ENCODE measurements at regions not wholly inside any gene's neighbourhood (a gene's known extent, or its start where the extent isn't known, plus 50 kb on each side); places are given as distances from the start of the nearest gene placed in this dataset.

DNA sequence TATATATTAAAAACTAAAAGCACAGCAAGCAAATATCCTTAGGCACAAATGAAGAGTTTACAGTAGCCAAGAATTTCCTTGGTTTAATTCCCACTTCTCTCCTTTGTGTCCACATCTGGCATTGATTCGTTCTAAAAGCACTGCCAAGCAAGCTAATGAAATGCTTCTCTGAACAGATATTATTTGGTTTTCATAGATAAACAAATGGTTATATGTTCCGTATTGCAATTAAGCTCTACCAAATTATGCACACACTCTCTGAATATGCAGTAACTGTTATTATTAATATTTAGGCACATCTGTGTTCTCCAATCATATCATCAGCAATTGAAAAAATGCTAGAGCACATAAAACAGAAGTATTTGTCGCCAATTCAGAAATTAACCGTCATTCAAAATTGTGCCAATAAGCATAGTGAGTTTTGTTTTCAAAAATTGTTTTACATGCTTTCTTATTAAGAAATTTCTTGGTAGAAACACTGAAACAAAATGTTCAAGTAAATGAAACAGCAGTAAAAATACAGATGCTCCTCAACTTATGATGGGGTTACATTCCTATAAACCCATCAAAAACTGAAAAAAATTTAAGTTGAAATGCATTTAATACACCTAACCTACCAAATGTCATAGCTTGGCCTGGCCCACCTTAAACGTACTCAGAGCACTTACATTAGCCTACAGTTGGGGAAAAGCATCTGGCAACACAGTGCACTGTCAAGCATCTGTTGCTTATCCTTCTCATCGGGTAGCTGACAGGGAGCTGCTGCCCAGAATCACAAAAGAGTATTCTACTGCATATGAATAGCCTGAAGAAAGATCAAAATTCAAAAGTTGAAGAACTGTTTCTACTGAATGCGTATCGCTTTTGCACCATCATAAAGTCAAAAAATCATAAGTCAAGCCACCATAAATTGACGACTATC is 2134.7 kb downstream of the PCDH9 start:
- no peak overlapping the region for H3K4me3 ChIP-seq
- H4K20me1 ChIP-seq = no peaks in the 10 kb centered on the region
- no peak overlapping the region for H3K4me2 ChIP-seq
- no peaks in the 10 kb centered on the region for H3K36me3 ChIP-seq
- no peak for TF ChIP-seq Cebpa-rat (IDR thresholded peaks at IDR 0.05)
- peaks cover 7% of the 10 kb centered on the region; the same call in 1 of the 2 replicates for H3K9me3 ChIP-seq
- H3K4me1 ChIP-seq = no peaks in the 10 kb centered on the region
- H3K27ac ChIP-seq = no peak overlapping the region
- no peaks in the 10 kb centered on the region for H3K27me3 ChIP-seq
- H3K9ac ChIP-seq = no peak overlapping the region

DNA sequence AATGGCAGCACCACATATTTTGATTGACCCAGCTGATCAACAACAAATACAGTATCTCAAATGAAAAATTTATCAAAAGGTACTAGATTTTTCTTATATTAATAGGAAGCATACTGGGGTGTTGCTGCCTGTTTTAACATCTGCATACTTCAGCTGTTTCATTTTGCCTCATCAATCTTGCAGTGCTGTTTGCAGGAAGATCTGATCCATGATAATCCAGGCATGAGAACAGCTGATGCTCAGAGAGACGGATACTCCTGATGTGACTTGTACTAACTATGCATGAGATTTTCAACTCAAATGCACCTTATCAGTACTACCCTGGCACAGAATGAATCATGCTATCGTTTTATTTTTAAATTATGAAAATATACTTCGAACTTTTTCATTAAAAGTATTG is 2136.8 kb downstream of the PCDH9 start:
- Histone ChIP-seq H3K27ac (no peak overlapping the region), H3K4me2 (no peak overlapping the region), H3K4me1 (no peaks in the 10 kb centered on the region), H3K4me3 (no peak overlapping the region), H3K36me3 (no peaks in the 10 kb centered on the region), H3K27me3 (no peaks in the 10 kb centered on the region), H3K9ac (no peak overlapping the region), H3K9me3 (peaks cover 7% of the 10 kb centered on the region; the same call in 1 of the 2 replicates), H4K20me1 (no peaks in the 10 kb centered on the region)
- TF ChIP-seq Cebpa-rat (IDR thresholded peaks at IDR 0.05) = no peak

DNA sequence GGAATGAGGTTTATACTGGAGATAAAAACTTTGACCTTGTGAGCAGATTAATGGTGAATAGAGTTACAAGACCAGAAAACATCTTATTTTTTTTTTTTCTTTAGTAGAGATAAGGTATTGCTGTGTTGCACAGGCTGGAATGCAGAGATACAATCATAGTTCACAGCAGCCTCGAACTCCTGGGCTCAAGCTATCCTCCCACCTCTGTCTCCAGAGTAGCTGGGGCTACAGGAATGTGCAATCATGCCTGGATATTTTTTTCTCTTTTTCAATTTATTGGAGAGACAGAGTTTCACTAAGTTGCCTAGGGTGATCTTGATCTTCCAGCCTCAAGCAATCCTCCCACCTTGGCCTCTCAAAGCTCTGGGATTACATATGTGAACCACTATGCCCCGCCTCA is 2139.1 kb downstream of the PCDH9 start:
- no peak for TF ChIP-seq Cebpa-rat (IDR thresholded peaks at IDR 0.05)
- Histone ChIP-seq H3K36me3 (no peaks in the 10 kb centered on the region), H3K4me2 (no peak overlapping the region), H3K9me3 (peaks cover 7% of the 10 kb centered on the region; the same call in 1 of the 2 replicates), H3K27ac (no peak overlapping the region), H3K4me3 (no peak overlapping the region), H3K9ac (no peak overlapping the region), H3K4me1 (no peaks in the 10 kb centered on the region), H4K20me1 (no peaks in the 10 kb centered on the region), H3K27me3 (no peaks in the 10 kb centered on the region)

DNA sequence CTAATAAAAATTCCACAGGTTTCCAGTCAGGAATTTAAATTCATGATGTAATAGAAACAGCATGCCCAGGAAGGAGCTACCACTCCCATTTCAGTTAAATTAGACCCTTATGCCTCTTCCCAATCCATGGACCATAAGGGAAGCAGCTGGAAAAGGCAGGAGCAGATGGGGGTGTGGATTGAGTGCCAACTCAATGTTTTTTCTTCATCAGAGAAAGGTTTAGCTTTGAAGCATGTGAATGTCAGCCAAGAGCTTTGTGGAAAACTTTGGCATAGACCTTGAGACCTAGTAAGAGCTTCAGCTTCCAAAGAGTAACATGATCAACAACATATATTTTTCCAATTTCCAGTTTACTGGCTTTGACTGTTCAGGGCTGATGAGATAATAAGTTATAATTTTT is 2139.9 kb downstream of the PCDH9 start:
- Histone ChIP-seq H3K4me3 (no peak overlapping the region), H3K9me3 (peaks cover 7% of the 10 kb centered on the region; the same call in 1 of the 2 replicates), H3K4me2 (no peak overlapping the region), H3K27ac (no peak overlapping the region), H3K27me3 (no peaks in the 10 kb centered on the region), H4K20me1 (no peaks in the 10 kb centered on the region), H3K9ac (no peak overlapping the region), H3K4me1 (no peaks in the 10 kb centered on the region), H3K36me3 (no peaks in the 10 kb centered on the region)
- TF ChIP-seq Cebpa-rat (IDR thresholded peaks at IDR 0.05) = no peak

DNA sequence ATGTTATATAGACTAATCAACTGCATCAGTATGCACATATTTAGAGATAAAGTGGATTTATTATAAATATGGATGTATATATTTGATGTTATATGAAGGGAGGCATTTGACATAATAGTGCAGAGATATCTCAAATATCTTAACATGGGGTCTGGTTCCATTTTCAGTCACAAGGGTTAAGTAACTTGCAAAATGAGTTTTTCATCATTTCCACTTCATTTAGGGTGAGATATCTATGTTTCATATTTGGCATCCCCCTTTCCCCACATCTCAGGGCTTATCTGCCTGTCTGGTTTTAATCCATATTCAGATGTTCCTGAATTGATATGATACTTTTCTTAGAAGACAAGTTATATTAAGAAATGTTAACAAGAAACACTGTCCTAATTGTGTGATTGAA is 2141.2 kb downstream of the PCDH9 start:
- no peak overlapping the region for H3K4me3 ChIP-seq
- H3K4me1 ChIP-seq = no peaks in the 10 kb centered on the region
- H3K9me3 ChIP-seq = peaks cover 7% of the 10 kb centered on the region; the same call in 1 of the 2 replicates
- H3K9ac ChIP-seq = no peak overlapping the region
- no peak overlapping the region for H3K27ac ChIP-seq
- TF ChIP-seq Cebpa-rat (IDR thresholded peaks at IDR 0.05) = no peak
- H3K27me3 ChIP-seq = no peaks in the 10 kb centered on the region
- no peaks in the 10 kb centered on the region for H4K20me1 ChIP-seq
- H3K36me3 ChIP-seq = no peaks in the 10 kb centered on the region
- no peak overlapping the region for H3K4me2 ChIP-seq

DNA sequence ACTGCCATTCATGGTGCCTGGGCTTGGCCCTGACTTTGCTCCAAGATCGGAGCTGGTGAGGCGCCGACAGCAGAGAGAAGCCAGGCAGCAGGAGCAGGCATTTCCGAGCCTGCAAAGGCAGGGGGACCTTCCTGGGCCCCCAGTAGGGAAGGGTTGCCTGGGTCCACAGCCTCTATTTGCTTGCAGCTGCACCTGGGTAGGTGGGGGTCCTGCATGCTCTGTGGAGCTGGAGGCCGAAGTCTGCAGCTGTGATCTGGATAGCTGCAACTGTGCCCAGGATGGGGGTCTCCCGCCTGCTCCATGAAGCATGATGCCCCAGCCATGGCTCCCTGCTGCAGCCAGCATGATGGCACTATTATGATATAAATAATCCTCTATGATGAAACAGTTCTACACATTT is 2144.2 kb downstream of the PCDH9 start:
- H3K9me3 ChIP-seq = no peaks in the 10 kb centered on the region
- TF ChIP-seq Cebpa-rat (IDR thresholded peaks at IDR 0.05) = no peak
- H3K4me2 ChIP-seq = no peak overlapping the region
- no peaks in the 10 kb centered on the region for H3K4me1 ChIP-seq
- H3K36me3 ChIP-seq = no peaks in the 10 kb centered on the region
- H3K27me3 ChIP-seq = no peaks in the 10 kb centered on the region
- no peak overlapping the region for H3K9ac ChIP-seq
- H3K27ac ChIP-seq = no peak overlapping the region
- H4K20me1 ChIP-seq = no peaks in the 10 kb centered on the region
- no peak overlapping the region for H3K4me3 ChIP-seq

DNA sequence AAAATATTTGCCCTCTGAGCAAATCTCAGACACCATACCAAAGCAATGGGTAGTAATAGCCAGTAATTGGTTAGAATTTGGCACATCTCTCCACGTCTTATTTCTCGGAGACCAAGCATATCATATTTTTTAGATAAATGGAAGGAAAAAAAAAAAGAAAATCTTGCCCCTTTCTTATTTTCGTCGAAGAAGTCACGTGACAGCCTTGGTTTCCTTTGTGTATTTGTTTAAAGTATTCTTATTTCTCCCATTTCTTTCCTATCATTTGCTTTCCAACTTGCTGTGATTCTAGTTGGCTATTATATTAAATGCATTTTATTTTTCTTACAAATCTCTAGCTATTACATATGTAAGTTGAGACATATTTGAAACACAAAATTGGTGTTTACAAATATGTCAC is 2155.9 kb downstream of the PCDH9 start:
- Histone ChIP-seq H3K27ac (no peak overlapping the region), H3K4me1 (no peaks in the 10 kb centered on the region), H3K4me2 (no peak overlapping the region), H3K27me3 (no peaks in the 10 kb centered on the region), H3K36me3 (no peaks in the 10 kb centered on the region), H3K9ac (no peak overlapping the region), H4K20me1 (no peaks in the 10 kb centered on the region), H3K9me3 (no peaks in the 10 kb centered on the region), H3K4me3 (no peak overlapping the region)
- no peak for TF ChIP-seq Cebpa-rat (IDR thresholded peaks at IDR 0.05)

DNA sequence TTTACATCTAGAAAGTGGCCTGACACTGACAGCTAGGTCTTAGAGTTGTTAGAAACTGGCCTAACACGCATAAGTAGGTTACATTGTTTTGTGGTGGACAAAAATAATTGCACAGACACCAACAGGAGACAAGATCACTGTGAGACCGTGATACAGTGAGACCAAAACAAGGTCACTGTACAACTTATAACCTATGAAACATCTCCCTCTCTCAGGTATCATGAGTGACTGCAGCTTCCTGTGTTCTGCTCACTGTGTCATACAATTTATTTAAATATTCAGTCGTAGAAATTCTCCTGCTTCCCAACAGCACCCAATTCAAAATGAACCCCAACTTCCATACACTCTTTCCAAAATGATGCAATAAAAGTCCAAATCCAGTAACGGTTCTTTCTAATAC is 2165.2 kb downstream of the PCDH9 start:
- Histone ChIP-seq H3K27me3 (no peaks in the 10 kb centered on the region), H3K9ac (no peak overlapping the region), H3K36me3 (no peaks in the 10 kb centered on the region), H3K4me1 (no peaks in the 10 kb centered on the region), H3K4me2 (no peak overlapping the region), H3K27ac (no peak overlapping the region), H3K9me3 (no peaks in the 10 kb centered on the region), H3K4me3 (no peak overlapping the region), H4K20me1 (no peaks in the 10 kb centered on the region)
- no peak for TF ChIP-seq Cebpa-rat (IDR thresholded peaks at IDR 0.05)

DNA sequence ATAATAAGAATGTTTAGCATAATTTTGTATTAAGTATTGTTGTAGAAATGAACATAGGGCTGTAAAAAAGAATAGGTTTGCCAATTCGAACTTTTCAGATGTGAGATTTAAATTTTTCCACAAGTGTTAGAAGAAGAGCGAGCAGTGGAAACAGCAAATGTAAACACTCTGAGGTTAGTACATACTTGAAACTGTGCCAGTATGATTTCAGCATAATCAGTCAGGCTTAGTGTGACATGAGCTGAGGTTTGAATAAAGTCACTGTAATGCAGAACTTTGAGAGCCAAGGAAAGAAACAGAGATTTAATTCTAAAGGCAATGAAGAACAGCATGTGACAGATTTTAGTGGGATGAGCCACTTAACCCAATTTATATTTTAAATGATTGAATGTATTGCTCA is 2166.4 kb downstream of the PCDH9 start:
- no peak overlapping the region for H3K4me2 ChIP-seq
- TF ChIP-seq Cebpa-rat (IDR thresholded peaks at IDR 0.05) = no peak
- H3K9ac ChIP-seq = no peak overlapping the region
- H3K9me3 ChIP-seq = no peaks in the 10 kb centered on the region
- no peak overlapping the region for H3K4me3 ChIP-seq
- no peaks in the 10 kb centered on the region for H3K4me1 ChIP-seq
- H4K20me1 ChIP-seq = no peaks in the 10 kb centered on the region
- no peaks in the 10 kb centered on the region for H3K36me3 ChIP-seq
- H3K27me3 ChIP-seq = no peaks in the 10 kb centered on the region
- H3K27ac ChIP-seq = no peak overlapping the region

DNA sequence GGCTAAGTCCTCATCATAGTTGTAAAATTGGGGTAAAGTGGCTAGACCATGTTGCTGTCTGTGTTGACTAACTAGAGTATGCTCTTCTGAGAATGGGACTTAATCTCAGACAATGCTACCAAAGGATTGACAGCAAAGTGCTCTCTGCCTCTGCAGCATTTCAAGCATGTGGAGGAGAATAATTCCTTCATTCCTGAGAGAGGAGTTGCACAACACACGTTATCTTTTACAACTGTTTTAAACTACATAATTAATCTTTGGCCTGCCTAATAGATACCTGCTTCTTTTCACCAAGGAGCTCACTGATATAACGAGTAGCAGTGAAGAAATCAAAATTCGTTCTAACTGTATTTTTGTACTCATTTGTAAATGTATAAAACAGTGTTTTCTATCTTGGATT is 2172.2 kb downstream of the PCDH9 start:
- no peak overlapping the region for H3K4me3 ChIP-seq
- no peak for TF ChIP-seq Cebpa-rat (IDR thresholded peaks at IDR 0.05)
- H3K27me3 ChIP-seq = no peaks in the 10 kb centered on the region
- H3K36me3 ChIP-seq = no peaks in the 10 kb centered on the region
- H3K4me1 ChIP-seq = no peaks in the 10 kb centered on the region
- H3K9ac ChIP-seq = no peak overlapping the region
- no peak overlapping the region for H3K27ac ChIP-seq
- no peaks in the 10 kb centered on the region for H3K9me3 ChIP-seq
- H4K20me1 ChIP-seq = no peaks in the 10 kb centered on the region
- no peak overlapping the region for H3K4me2 ChIP-seq

Measured in BLaER1 (cell line).